Caco-2 (cell line): ENCODE measurements at regions not wholly inside any gene's neighbourhood (a gene's known extent, or its start where the extent isn't known, plus 50 kb on each side); places are given as distances from the start of the nearest gene placed in this dataset.

Experiments
- BruUV-seq: library from RNA; stranded (reverse); fragments of 400-500 nt; replicated peaks from 2 replicates; lab custom pipeline; 2021; lab: Mats Ljungman, UMichigan
- CTCF ChIA-PET: fragments of 300-600 bp; sonication (Branson Sonifier 250); formaldehyde crosslinking; loops from one replicate; lab custom pipeline; 2022; ENCODE audit warnings: antibody characterized with exemption; lab: Charles Lee
- POLR2A ChIA-PET: fragments of 300-600 bp; sonication (Branson Sonifier 250); formaldehyde crosslinking; loops from one replicate; lab custom pipeline; 2022; ENCODE audit warnings: antibody characterized with exemption; lab: Charles Lee
- DNase-seq, 2 experiments: peaks; one replicate each; pipeline versions ENCODE4 v3.0.0 to v3.0.0-alpha.2; 2020 to 2022
- H3K27me3 ChIP-seq: replicated peaks from 2 replicates; pipeline ENCODE4 v1.6.0; 2011; ENCODE audit warnings: low read length; ENCODE audit not compliant: control insufficient read depth, insufficient read depth
- H3K36me3 ChIP-seq: 2 replicates; pipeline ENCODE4 v1.5.1; 2011; ENCODE audit warnings: low read length; ENCODE audit not compliant: control insufficient read depth, insufficient read depth
- H3K4me1 ChIP-seq: fragments of 250-450 bp; sonication (Bioruptor Pico); 2 replicates; pipeline ENCODE4 v1.5.1; 2020; ENCODE audit warnings: mild to moderate bottlenecking
- H3K4me3 ChIP-seq: 2 replicates; pipeline ENCODE4 v1.5.1; 2011; ENCODE audit warnings: low read depth, mild to moderate bottlenecking, control low read depth, low read length
- H3K9me3 ChIP-seq: fragments of 250-450 bp; sonication (Bioruptor Pico); 2 replicates; pipeline ENCODE4 v1.5.1; 2020; ENCODE audit warnings: mild to moderate bottlenecking, moderate library complexity
- H3K27ac Mint-ChIP-seq: one replicate; pipeline ENCODE4 v1.8.0; 2022; ENCODE audit warnings: mixed read lengths; ENCODE audit not compliant: unreplicated experiment
- H3K27me3 Mint-ChIP-seq: one replicate; pipeline ENCODE4 v1.8.0; 2022; ENCODE audit warnings: mixed read lengths; ENCODE audit not compliant: insufficient read depth, unreplicated experiment
- H3K36me3 Mint-ChIP-seq: one replicate; pipeline ENCODE4 v1.8.0; 2022; ENCODE audit warnings: mild to moderate bottlenecking, mixed read lengths; ENCODE audit not compliant: insufficient read depth, unreplicated experiment
- H3K4me1 Mint-ChIP-seq: one replicate; pipeline ENCODE4 v1.8.0; 2022; ENCODE audit warnings: low read depth, mixed read lengths; ENCODE audit not compliant: unreplicated experiment
- H3K4me3 Mint-ChIP-seq: one replicate; pipeline ENCODE4 v1.8.0; 2022; ENCODE audit warnings: mild to moderate bottlenecking, moderate library complexity, mixed read lengths; ENCODE audit not compliant: unreplicated experiment
- H3K9me3 Mint-ChIP-seq: one replicate; pipeline ENCODE4 v1.8.0; 2022; ENCODE audit warnings: mixed read lengths; ENCODE audit not compliant: unreplicated experiment
- CTCF ChIP-seq, 2 experiments: fragments of 200-600 bp in 1 of 2; IDR thresholded peaks; 1 replicate in 1 of 2; 2 replicates in 1 of 2; pipeline versions ENCODE4 v1.5.1 to v1.8.0; 2011 to 2022; ENCODE audit warnings: antibody characterized with exemption in 1 of 2, control low read depth in 1 of 2, inconsistent platforms in 1 of 2, low read depth in 1 of 2, low read length in 1 of 2, mild to moderate bottlenecking in 1 of 2, moderate library complexity in 1 of 2; ENCODE audit not compliant: insufficient read depth in 1 of 2, severe bottlenecking in 1 of 2, unreplicated experiment in 1 of 2
- intact Hi-C: fragments of 100-400 bp; cut with micrococcal nuclease; formaldehyde crosslinking; loops from one replicate; pipeline ENCODE4 v1.10.0; 2022; ENCODE audit not compliant: unreplicated experiment

- ChIA-PET POLR2A (no interaction called here), CTCF (no interaction called here)
- no peaks in the 10 kb centered on the region for H3K36me3 Mint-ChIP-seq
- intact Hi-C loops, result no loop called here
- H3K36me3 ChIP-seq, result no peaks in the 10 kb centered on the region
- DNase-seq, result no peak
- no peaks in the 10 kb centered on the region for H3K4me1 ChIP-seq
- no peaks in the 10 kb centered on the region for H3K27me3 ChIP-seq
- H3K27me3 Mint-ChIP-seq, result peaks cover 3% of the 10 kb centered on the region
- no peaks in the 10 kb centered on the region for H3K9me3 Mint-ChIP-seq
- H3K4me3 ChIP-seq, result no peak overlapping the region
- BruUV-seq, result no TSS peak
- no peak for TF ChIP-seq CTCF (IDR thresholded peaks at IDR 0.05; ENCODE audit: insufficient read depth in 1 of 2, low read depth in 1 of 2, low read length in 1 of 2, severe bottlenecking in 1 of 2, unreplicated experiment in 1 of 2)
- H3K4me3 Mint-ChIP-seq, result no peak overlapping the region
- no peaks in the 10 kb centered on the region for H3K9me3 ChIP-seq
- no peak overlapping the region for H3K27ac Mint-ChIP-seq
- H3K4me1 Mint-ChIP-seq, result no peaks in the 10 kb centered on the region
Observed at GRCh38 chr12:107251288-107251687, 157.9 kb upstream of the CRY1 start.

GRCh38 chr12:107253361-107253760 lies 160.0 kb upstream of the CRY1 start:
- no peaks in the 10 kb centered on the region for H3K4me1 Mint-ChIP-seq
- no peaks in the 10 kb centered on the region for H3K4me1 ChIP-seq
- POLR2A ChIA-PET, result no interaction called here
- intact Hi-C loops, result no loop called here
- H3K4me3 Mint-ChIP-seq, result no peak overlapping the region
- no peaks in the 10 kb centered on the region for H3K9me3 ChIP-seq
- H3K27me3 Mint-ChIP-seq, result peaks cover 3% of the 10 kb centered on the region
- CTCF ChIA-PET, result no interaction called here
- H3K4me3 ChIP-seq, result no peak overlapping the region
- no peaks in the 10 kb centered on the region for H3K9me3 Mint-ChIP-seq
- H3K36me3 Mint-ChIP-seq, result no peaks in the 10 kb centered on the region
- H3K27me3 ChIP-seq, result no peaks in the 10 kb centered on the region
- H3K27ac Mint-ChIP-seq, result no peak overlapping the region
- H3K36me3 ChIP-seq, result no peaks in the 10 kb centered on the region
- TF ChIP-seq CTCF (IDR thresholded peaks at IDR 0.05; ENCODE audit: insufficient read depth in 1 of 2, low read depth in 1 of 2, low read length in 1 of 2, severe bottlenecking in 1 of 2, unreplicated experiment in 1 of 2), result no peak
- no TSS peak for BruUV-seq
- no peak for DNase-seq

- no peak for DNase-seq
- no peaks in the 10 kb centered on the region for H3K36me3 Mint-ChIP-seq
- ChIA-PET POLR2A (no interaction called here), CTCF (no interaction called here)
- H3K9me3 Mint-ChIP-seq, result no peaks in the 10 kb centered on the region
- Histone ChIP-seq H3K9me3 (no peaks in the 10 kb centered on the region), H3K36me3 (no peaks in the 10 kb centered on the region), H3K27me3 (no peaks in the 10 kb centered on the region), H3K4me1 (no peaks in the 10 kb centered on the region), H3K4me3 (no peak overlapping the region)
- H3K4me1 Mint-ChIP-seq, result no peaks in the 10 kb centered on the region
- H3K4me3 Mint-ChIP-seq, result no peak overlapping the region
- peaks cover 3% of the 10 kb centered on the region for H3K27me3 Mint-ChIP-seq
- H3K27ac Mint-ChIP-seq, result no peak overlapping the region
- no peak for TF ChIP-seq CTCF (IDR thresholded peaks at IDR 0.05; ENCODE audit: insufficient read depth in 1 of 2, low read depth in 1 of 2, low read length in 1 of 2, severe bottlenecking in 1 of 2, unreplicated experiment in 1 of 2)
- intact Hi-C loops, result no loop called here
- BruUV-seq, result no TSS peak
Observed at GRCh38 chr12:107254258-107254856, 161.0 kb upstream of the CRY1 start.
